Neural cell (in vitro differentiated cells): ENCODE measurements at regions not wholly inside any gene's neighbourhood (a gene's known extent, or its start where the extent isn't known, plus 50 kb on each side); places are given as distances from the start of the nearest gene placed in this dataset.
A peak's percentile ranks its signal among the peaks of the same experiment; 100 is the strongest.

Experiments used
- H2AFZ ChIP-seq: fragments of 200-600, 300-800 bp; sonication (generic), shearing (Covaris generic); 2 replicates; pipeline ENCODE4 v1.6.0; 2014; ENCODE audit warnings: low read depth, mild to moderate bottlenecking, antibody characterized with exemption, low read length, moderate library complexity
- H3F3A ChIP-seq: fragments of 200-600 bp; shearing (Covaris generic); 2 replicates; pipeline ENCODE4 v1.6.1; 2016; ENCODE audit warnings: mild to moderate bottlenecking, moderate library complexity, mixed read lengths, antibody characterized with exemption, low read length; ENCODE audit not compliant: insufficient read depth, poor library complexity, severe bottlenecking
- H3K27ac ChIP-seq: fragments of 200-600, 300-800 bp; sonication (generic), shearing (Covaris generic); 2 replicates; pipeline ENCODE4 v1.5.1; 2014; ENCODE audit warnings: mild to moderate bottlenecking, low read length, moderate library complexity
- H3K27me3 ChIP-seq: fragments of 300-800, 200-600 bp; sonication (generic), shearing (Covaris generic); 2 replicates; pipeline ENCODE4 v1.6.0; 2014; ENCODE audit warnings: mild to moderate bottlenecking, low read depth, low read length, moderate library complexity; ENCODE audit not compliant: insufficient read depth
- H3K36me3 ChIP-seq: fragments of 300-800, 200-600 bp; sonication (generic), shearing (Covaris generic); 2 replicates; pipeline ENCODE4 v1.5.1; 2014; ENCODE audit warnings: mild to moderate bottlenecking, antibody characterized with exemption, low read length, moderate library complexity; ENCODE audit not compliant: insufficient read depth
- H3K4me2 ChIP-seq: fragments of 300-800, 200-600 bp; sonication (generic), shearing (Covaris generic); 2 replicates; pipeline ENCODE4 v1.6.0; 2014; ENCODE audit warnings: mild to moderate bottlenecking, low read length
- H3K4me3 ChIP-seq: fragments of 300-800, 200-600 bp; sonication (generic), shearing (Covaris generic); 2 replicates; pipeline ENCODE4 v1.5.1; 2014; ENCODE audit warnings: mild to moderate bottlenecking, low read length, moderate library complexity
- H3K79me2 ChIP-seq: fragments of 200-600 bp; shearing (Covaris generic); replicated peaks from 2 replicates; pipeline ENCODE4 v1.6.0; 2014; ENCODE audit warnings: mild to moderate bottlenecking, low read length, moderate library complexity; ENCODE audit not compliant: insufficient read depth
- H3K9ac ChIP-seq: fragments of 300-800, 200-600 bp; sonication (generic), shearing (Covaris generic); 2 replicates; pipeline ENCODE4 v1.6.1; 2016; ENCODE audit warnings: mild to moderate bottlenecking, low read length, mixed read lengths
- H3K9me2 ChIP-seq: fragments of 200-600 bp; shearing (Covaris generic); 2 replicates; pipeline ENCODE4 v1.6.1; 2016; ENCODE audit warnings: mild to moderate bottlenecking, low read length, mixed read lengths; ENCODE audit not compliant: insufficient read depth
- H3K9me3 ChIP-seq: fragments of 200-600, 300-800 bp; sonication (generic), shearing (Covaris generic); 2 replicates; pipeline ENCODE4 v1.6.1; 2016; ENCODE audit warnings: mild to moderate bottlenecking, mixed run types, low read length, moderate library complexity, mixed read lengths
- H4K20me1 ChIP-seq: fragments of 200-600 bp; shearing (Covaris generic); 2 replicates; pipeline ENCODE4 v1.6.1; 2016; ENCODE audit warnings: mild to moderate bottlenecking, mixed run types; ENCODE audit not compliant: insufficient read depth
- CTCF ChIP-seq: fragments of 450-650 bp; IDR thresholded peaks from 2 replicates; pipeline ENCODE4 v1.5.1; 2014; ENCODE audit warnings: antibody characterized with exemption, mild to moderate bottlenecking, moderate library complexity; ENCODE audit not compliant: poor library complexity, severe bottlenecking
- EP300 ChIP-seq: fragments of 450-650 bp; conservative IDR thresholded peaks from 2 replicates; pipeline ENCODE4 v1.6.1; 2014; ENCODE audit warnings: antibody characterized with exemption, mild to moderate bottlenecking, moderate library complexity; ENCODE audit not compliant: poor library complexity, severe bottlenecking
- EZH2 ChIP-seq: fragments of 200-600, 300-800 bp; shearing (Covaris generic), sonication (generic); IDR thresholded peaks from 2 replicates; pipeline ENCODE4 v1.6.1; 2014; ENCODE audit warnings: antibody characterized with exemption, low read length, borderline replicate concordance, mild to moderate bottlenecking; ENCODE audit not compliant: insufficient read depth, poor library complexity, severe bottlenecking
- MXI1 ChIP-seq: fragments of 450-650 bp; conservative IDR thresholded peaks from 2 replicates; pipeline ENCODE4 v1.6.1; 2014; ENCODE audit warnings: antibody characterized with exemption, mild to moderate bottlenecking; ENCODE audit not compliant: poor library complexity, severe bottlenecking
- POLR2AphosphoS5 ChIP-seq: IDR thresholded peaks from 2 replicates; pipeline ENCODE4 v1.6.1; 2012
- RAD21 ChIP-seq: fragments of 450-650 bp; conservative IDR thresholded peaks from 2 replicates; pipeline ENCODE4 v1.6.1; 2014; ENCODE audit warnings: antibody characterized with exemption, mild to moderate bottlenecking, moderate library complexity
- REST ChIP-seq: IDR thresholded peaks from 2 replicates; pipeline ENCODE4 v1.6.1; 2012; ENCODE audit warnings: borderline replicate concordance
- SMC3 ChIP-seq: fragments of 450-650 bp; conservative IDR thresholded peaks from 2 replicates; pipeline ENCODE4 v1.6.1; 2014; ENCODE audit warnings: antibody characterized with exemption, mild to moderate bottlenecking, moderate library complexity; ENCODE audit not compliant: poor library complexity
- TAF1 ChIP-seq: IDR thresholded peaks from 2 replicates; pipeline ENCODE4 v1.6.1; 2012; ENCODE audit warnings: low read depth

- no peaks in the 10 kb centered on the region for H3K9me3 ChIP-seq
- no peak overlapping the region for H2AFZ ChIP-seq
- H3K9me2 ChIP-seq = no peaks in the 10 kb centered on the region
- no peak overlapping the region for H3K9ac ChIP-seq
- H3K79me2 ChIP-seq = no peaks in the 10 kb centered on the region
- H3K4me3 ChIP-seq = no peak overlapping the region
- no peaks in the 10 kb centered on the region for H4K20me1 ChIP-seq
- no peaks in the 10 kb centered on the region for H3K27me3 ChIP-seq
- no peaks in the 10 kb centered on the region for H3K36me3 ChIP-seq
- H3K4me2 ChIP-seq = no peak overlapping the region
- no peak overlapping the region for H3K27ac ChIP-seq
- TF ChIP-seq RAD21 = peak; percentile 56
- TF ChIP-seq REST = no peak
- TF ChIP-seq CTCF = peak; percentile 52
- TF ChIP-seq SMC3 = peak; percentile 45
- no peaks in the 10 kb centered on the region for H3F3A ChIP-seq
Measured at GRCh38 chrY:7818924-7819323, 907.4 kb upstream of the AMELY start.

- Histone ChIP-seq H3K27me3 (no peaks in the 10 kb centered on the region), H3F3A (no peaks in the 10 kb centered on the region), H2AFZ (no peak overlapping the region), H3K27ac (no peak overlapping the region), H3K4me3 (no peak overlapping the region), H3K9me2 (no peaks in the 10 kb centered on the region), H3K9ac (no peak overlapping the region), H3K9me3 (no peaks in the 10 kb centered on the region), H3K4me2 (no peak overlapping the region), H4K20me1 (no peaks in the 10 kb centered on the region), H3K79me2 (no peaks in the 10 kb centered on the region), H3K36me3 (no peaks in the 10 kb centered on the region)
- TF ChIP-seq SMC3 (no peak), EP300 (no peak), TAF1 (no peak), POLR2AphosphoS5 (no peak), EZH2 (no peak), REST (no peak), CTCF (no peak), RAD21 (no peak), MXI1 (no peak)
Measured at GRCh38 chrY:7816567-7816966, 905.0 kb upstream of the AMELY start.
